SH-SY5Y (cell line): ENCODE measurements at regions not wholly inside any gene's neighbourhood (a gene's known extent, or its start where the extent isn't known, plus 50 kb on each side); places are given as distances from the start of the nearest gene placed in this dataset.

ENCODE experiments used
- GATA2 ChIP-seq: IDR thresholded peaks from 2 replicates; pipeline ENCODE4 v1.6.1; 2011; ENCODE audit warnings: mild to moderate bottlenecking, low read depth, low read length
- GATA3 ChIP-seq: IDR thresholded peaks from 2 replicates; pipeline ENCODE4 v1.6.1; 2011; ENCODE audit warnings: low read depth, mild to moderate bottlenecking, low read length, moderate library complexity

- TF ChIP-seq GATA2 (no peak), GATA3 (no peak)
Observed at GRCh38 chr2:167480232-167480985, 592.1 kb downstream of the XIRP2 start.

- TF ChIP-seq GATA2, result no peak
- TF ChIP-seq GATA3, result no peak
Observed at GRCh38 chr2:167478196-167478595, 589.9 kb downstream of the XIRP2 start.

GRCh38 chr2:167475791-167476190 lies 587.5 kb downstream of the XIRP2 start:
- no peak for TF ChIP-seq GATA2
- TF ChIP-seq GATA3, result no peak

- TF ChIP-seq GATA2 (no peak), GATA3 (no peak)
Observed at GRCh38 chr2:167471734-167472133, 583.5 kb downstream of the XIRP2 start.

GRCh38 chr2:167471332-167471731 lies 583.1 kb downstream of the XIRP2 start:
- TF ChIP-seq GATA2 (no peak), GATA3 (no peak)

GRCh38 chr2:167462379-167462778 lies 574.1 kb downstream of the XIRP2 start:
- no peak for TF ChIP-seq GATA2
- TF ChIP-seq GATA3, result no peak

GRCh38 chr2:167454036-167454435 lies 565.8 kb downstream of the XIRP2 start:
- TF ChIP-seq GATA2 (no peak), GATA3 (no peak)

- no peak for TF ChIP-seq GATA3
- TF ChIP-seq GATA2, result no peak
Observed at GRCh38 chr2:167451496-167452289, 563.4 kb downstream of the XIRP2 start.

- TF ChIP-seq GATA2 (no peak), GATA3 (no peak)
Observed at GRCh38 chr2:167450364-167450763, 562.1 kb downstream of the XIRP2 start.

- TF ChIP-seq GATA2 (no peak), GATA3 (no peak)
Observed at GRCh38 chr2:167440382-167440781, 552.1 kb downstream of the XIRP2 start.

- TF ChIP-seq GATA3 (no peak), GATA2 (no peak)
Observed at GRCh38 chr2:167438206-167438605, 549.9 kb downstream of the XIRP2 start.

GRCh38 chr2:167431949-167432348 lies 543.7 kb downstream of the XIRP2 start:
- TF ChIP-seq GATA2 (no peak), GATA3 (no peak)

- TF ChIP-seq GATA3 (no peak), GATA2 (no peak)
Observed at GRCh38 chr2:167430447-167430846, 542.2 kb downstream of the XIRP2 start.

GRCh38 chr2:167424803-167425755 lies 536.8 kb downstream of the XIRP2 start:
- TF ChIP-seq GATA3, result no peak
- no peak for TF ChIP-seq GATA2

GRCh38 chr2:167424221-167424620 lies 535.9 kb downstream of the XIRP2 start:
- no peak for TF ChIP-seq GATA3
- no peak for TF ChIP-seq GATA2
